NK-92 treated with Interleukin-12 subunit alpha and Interleukin-12 subunit beta, amount 100 ng/mL, for 24 hours (cell line): ENCODE measurements at regions not wholly inside any gene's neighbourhood (a gene's known extent, or its start where the extent isn't known, plus 50 kb on each side); places are given as distances from the start of the nearest gene placed in this dataset.
"Not testable (repeated sequence)": the region's sequence is repeated elsewhere in the genome, so short reads cannot be mapped to it uniquely, and the experiment has no call there.

ENCODE experiments used
- DNase-seq: peaks from one replicate; lab custom pipeline; 2025; lab: John Stamatoyannopoulos, UW

DNA sequence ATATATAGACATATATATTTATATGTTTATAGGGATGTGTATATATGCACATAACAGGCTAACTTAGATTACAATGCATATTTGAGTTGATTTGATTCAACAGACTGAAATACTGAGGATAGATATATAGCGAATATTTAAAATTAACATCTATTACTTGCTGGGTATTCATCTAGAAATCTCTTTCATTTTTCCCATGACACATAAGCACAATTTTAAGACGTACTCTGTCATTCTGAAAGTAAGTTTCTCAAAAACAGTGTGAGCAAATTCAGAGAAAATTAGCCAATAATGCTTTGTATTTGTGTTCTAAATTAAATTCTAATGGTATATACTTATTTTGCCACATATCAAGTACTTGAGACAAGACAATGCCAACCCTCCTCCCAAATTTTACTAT, 907.5 kb upstream of the MDGA2 start:
- DNase-seq = no peak

GRCh38 chr14:48580692-48581091, 905.3 kb upstream of the MDGA2 start:
- no peak for DNase-seq

DNA sequence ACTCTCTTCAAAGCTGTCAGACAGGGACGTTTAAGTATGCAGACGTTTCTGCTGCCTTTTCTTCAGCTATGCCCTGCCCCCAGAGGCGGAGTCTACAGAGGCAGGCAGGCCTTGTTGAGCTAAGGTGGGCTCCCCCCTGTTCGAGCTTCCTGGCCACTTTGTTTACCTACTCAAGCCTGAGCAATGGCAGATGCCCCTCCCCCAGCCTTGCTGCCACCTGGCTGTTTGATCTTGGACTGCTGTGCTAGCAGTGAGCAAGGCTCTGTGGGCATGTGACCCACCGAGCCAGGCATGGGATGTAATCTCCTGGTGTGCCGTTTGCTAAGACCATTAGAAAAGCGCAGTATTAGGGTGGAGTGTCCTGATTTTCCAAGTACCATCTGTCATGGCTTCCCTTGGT, 900.4 kb upstream of the MDGA2 start:
- DNase-seq = no peak

- DNase-seq = no peak
These were observed 893.3 kb upstream of the MDGA2 start for GRCh38 chr14:48568688-48569087.

DNA sequence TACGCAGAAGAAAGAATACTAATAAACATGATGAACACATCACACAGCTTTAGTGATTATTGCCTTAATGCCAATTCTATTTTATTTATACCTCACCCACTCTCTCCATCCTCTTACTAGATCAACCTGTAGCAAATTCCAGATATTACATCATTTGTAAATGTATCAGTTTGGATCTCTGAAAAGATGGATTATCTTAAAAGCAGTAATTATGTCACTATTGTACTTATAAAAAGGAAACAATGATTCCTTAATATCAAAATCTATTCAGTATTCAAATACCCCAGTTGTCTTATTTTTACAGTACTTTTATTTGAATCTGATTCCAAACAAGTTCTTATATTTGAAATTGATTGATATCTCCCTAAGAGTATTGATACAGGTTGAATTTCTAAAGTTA, 892.8 kb upstream of the MDGA2 start:
- DNase-seq = no peak

DNA sequence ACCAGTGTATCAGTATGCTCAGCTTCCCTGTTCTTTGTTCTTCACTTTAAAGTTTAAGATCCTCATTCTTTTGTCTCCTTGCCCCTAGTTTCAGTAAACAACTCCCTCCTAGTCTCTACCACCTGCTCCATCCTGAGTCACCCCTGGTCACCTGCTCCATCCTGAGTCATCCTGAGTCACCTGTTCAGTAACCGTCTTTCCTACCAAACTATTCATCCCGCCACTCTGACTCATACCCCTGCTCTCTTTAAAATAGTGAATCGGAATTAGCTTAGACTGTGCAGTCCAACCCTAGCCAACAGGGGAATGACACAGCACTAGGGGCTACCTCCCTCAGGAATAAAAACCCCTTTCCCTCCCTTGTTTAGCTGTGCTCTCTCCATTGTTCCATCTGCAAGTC, 888.1 kb upstream of the MDGA2 start:
- no peak for DNase-seq

DNA sequence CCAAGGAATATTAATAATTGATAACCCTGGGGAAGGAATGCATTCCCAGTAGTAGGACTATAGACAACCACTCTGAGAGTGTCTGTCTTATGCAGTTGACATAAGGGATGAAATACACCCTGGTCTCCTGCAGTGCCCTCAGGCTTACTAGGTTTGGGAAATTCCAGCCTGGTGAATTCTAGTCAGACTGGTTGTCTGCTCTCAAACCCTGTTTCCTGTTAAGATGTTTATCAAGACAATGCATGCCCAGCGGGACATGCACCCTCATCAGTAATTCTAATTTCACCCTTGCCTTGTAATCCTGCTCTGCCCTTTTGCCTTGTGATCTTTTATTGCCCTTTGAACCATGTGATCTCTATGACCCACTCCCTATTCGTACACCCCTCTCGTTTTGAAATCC, 886.0 kb upstream of the MDGA2 start:
- DNase-seq = not testable (repeated sequence)

DNA sequence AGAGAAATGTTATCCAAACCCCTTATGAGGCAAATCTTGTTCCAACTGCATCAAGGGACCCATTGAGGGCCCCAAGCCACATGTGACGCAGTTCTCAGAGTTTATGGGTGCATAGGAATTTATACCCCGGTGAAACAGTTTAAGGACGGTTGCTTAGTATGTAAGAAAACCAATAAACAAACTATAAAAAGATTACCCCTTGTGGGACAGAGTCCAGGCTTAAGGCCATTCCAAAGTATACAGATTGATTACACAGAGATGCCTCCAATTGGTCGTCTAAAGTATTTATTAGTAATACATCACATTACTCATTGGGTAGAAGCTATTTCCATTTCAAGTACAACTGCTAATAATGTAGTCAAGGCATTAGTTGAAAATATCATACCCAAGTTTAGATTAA, 885.0 kb upstream of the MDGA2 start:
- no peak for DNase-seq

GRCh38 chr14:48553443-48553842, 878.0 kb upstream of the MDGA2 start:
- DNase-seq = no peak

- DNase-seq = no peak
These were observed 871.6 kb upstream of the MDGA2 start for GRCh38 chr14:48546996-48547395.

DNA sequence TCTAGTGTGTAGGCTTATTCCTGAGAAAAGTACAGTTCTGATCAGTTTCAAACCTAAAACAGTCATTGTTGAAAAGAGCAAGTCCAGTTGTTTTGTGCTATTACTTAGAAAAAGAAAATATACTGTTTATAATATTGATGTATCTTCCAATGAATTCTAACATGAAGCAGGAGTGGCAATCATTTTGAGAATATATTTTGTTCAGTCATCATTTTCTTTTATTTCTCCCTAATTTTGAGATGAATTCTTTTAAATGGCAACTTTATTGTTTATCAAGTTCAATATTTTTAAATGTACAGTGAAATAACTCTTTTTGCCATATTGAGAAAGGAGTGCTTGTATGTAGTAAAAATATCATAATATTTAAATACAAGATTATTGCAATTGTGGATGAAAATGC, 862.2 kb upstream of the MDGA2 start:
- DNase-seq = no peak

GRCh38 chr14:48536318-48536717, 860.9 kb upstream of the MDGA2 start:
- no peak for DNase-seq

DNA sequence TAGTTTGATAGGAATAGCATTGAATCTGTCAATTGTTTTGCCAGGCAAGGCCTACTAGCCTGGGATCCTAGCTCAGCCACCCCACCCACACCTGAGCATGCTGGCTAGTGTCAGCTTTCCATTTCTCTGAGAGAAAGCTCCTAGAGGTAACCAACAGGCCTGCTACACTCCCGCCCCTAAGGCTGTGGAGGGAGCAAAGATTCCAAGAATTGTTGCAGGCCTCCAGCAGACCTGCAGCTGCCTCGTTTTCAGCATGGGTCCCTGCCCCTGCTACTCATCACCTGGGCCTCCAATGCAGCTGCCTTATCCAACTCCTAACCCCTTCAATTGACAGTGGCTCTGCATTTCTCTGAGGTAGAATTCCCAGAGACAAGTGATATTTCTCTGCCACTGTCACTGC, 852.4 kb upstream of the MDGA2 start:
- DNase-seq = no peak

- DNase-seq = no peak
These were observed 850.9 kb upstream of the MDGA2 start for GRCh38 chr14:48526307-48526706.

DNA sequence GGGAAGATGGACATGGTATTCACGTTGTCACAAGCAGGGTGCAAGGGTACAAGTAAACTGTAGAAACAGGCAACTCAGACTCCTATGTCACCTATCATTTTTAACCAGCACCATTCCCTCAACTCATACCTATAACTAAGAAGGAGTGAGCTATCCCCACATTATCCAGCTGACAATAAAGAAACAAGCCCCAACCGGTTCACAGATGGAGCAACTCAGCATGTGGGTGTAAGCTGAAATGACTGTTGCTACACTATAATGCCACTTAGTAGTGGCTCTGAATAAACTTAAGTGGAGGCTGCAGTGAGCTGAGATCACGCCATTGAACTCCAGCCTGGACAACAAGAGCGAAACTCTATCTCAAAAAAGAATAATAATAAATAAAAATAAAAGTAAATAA, 829.5 kb upstream of the MDGA2 start:
- no peak for DNase-seq

DNA sequence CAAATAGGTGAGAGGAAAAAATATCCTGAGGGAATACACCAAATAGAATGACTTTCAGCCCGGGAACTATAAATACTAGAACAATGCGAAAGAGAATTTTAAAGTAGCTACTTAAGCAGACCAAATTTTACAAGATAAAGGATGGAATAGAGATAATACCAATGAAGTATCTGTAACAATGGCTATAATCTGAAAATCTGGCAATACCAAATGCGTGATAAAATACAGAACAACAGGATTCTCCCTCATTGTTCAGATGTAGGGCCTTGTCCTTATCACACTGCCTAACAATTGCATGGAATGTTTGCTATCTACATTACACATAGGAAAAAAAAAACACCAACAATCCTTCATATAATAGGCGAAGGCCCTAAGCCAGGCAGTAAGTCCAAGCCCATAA, 815.4 kb upstream of the MDGA2 start:
- DNase-seq = no peak

DNA sequence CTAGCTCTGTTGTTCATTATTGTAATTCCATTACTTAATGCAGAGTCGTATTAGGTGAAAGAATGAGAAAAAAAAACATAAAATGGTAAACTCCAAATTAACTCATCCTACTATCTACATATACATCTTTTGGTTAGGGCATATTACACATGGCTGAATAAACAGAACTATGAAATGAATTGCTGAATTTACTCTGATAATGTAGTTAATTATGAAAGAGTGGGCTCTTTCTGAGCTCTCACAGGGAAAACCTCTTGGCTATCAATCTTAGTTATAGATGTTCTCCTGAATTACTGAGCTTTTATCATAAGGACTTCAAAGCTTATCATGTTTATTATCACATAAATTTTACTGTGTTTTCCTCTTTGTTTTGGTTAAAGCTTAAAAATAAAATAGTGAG, 798.5 kb upstream of the MDGA2 start:
- no peak for DNase-seq

DNA sequence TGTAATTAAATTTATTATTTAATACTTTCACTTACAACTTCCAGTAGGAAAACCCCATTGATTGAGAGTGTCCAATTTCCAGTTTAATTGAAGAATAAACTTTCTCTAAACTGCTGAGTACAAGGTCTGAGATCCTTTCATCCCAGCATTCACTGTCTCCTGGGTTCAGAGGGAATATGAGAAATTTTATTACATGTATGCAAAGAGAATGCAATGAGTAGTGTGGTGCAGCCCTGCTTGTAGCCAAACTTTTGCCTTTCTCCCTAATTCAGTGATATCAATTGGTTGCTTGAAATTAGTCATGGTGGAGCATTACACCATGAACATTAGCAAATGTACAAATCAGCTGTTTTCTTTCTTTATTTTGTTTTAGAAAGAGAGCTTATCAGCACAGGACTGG, 780.6 kb upstream of the MDGA2 start:
- no peak for DNase-seq

GRCh38 chr14:48454887-48455286, 779.5 kb upstream of the MDGA2 start:
- no peak for DNase-seq

DNA sequence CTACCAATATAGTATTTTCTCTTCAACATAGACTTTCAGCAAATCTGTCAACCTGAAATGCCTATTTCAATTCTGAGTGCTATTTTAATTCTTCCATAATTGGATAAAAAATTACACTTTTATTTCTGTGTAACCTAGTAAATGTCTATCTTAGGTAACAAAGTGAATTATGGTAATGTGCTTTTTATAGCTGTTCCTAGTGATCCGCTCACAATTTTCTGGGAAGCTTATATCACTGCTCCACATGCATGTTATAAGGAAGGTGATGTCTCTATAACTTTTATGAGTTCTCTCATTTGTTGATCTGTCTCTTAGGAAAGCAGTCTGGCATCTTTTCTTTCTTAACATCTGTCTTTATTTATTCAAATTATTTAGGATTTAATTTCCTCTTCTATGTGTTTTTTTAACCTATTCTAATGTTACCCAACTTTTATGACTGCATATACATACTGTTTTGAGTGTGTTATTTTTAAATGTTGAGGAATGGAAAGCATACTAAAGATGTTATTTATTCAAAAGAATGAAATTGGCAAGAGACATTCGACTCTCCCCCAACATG, 777.1 kb upstream of the MDGA2 start:
- no peak for DNase-seq

- DNase-seq = no peak
These were observed 759.8 kb upstream of the MDGA2 start for GRCh38 chr14:48435221-48435620.

GRCh38 chr14:48430805-48431204, 755.4 kb upstream of the MDGA2 start:
- no peak for DNase-seq

DNA sequence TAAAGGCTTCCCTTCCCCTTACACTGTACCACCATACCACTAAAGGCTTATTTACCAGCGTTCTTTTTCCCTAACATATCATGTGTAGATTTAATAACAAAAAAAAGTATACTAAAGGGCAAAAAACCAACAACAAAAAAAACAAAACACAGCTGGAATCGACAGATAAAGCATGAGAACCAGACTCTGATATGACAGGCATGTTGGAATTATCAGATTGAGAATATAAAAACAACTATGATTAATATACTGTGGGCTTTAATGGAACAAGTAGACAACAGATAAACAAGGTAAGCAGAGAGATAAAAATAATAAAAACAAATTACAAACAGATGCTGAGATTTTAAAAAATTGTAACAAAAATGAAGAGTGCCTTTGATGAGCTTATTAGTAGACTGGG, 754.1 kb upstream of the MDGA2 start:
- no peak for DNase-seq

DNA sequence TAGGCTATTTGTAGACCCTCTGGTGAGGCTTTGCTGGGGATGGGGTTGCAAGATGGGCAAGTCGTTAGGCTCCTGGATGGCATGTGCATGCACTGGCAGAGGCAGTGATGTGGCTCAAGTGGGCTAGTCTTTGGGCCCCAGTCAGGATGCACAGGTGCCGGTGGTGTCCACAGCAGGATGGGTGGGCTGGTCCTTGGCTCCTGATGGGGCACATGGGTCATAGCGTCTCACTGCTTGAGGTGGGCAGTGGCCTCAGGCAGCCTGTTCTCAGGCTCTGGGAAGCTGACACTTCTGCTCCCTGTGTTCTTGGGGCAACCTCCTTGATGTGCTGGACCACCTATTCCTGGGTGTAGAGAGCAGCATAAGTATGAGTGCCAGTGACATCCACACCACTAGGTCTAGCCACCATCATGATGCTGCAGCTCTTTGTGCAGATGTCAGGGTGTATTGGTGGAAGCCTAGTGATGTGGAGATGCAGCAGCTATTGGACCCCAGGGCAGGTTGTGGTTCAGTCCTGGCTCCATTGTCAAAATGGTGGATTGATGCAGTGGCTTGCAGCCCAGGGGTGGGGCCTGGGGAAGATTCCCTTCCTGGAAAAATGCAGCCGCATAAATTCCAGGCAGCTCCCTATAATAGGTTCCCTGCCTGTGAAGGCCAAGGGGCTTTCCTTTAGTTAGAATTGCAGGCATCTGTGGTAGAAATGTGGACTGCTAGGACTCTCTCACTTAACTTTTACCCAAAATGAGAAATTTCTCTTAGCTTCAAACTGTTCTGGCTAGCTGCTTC, 742.5 kb upstream of the MDGA2 start:
- no peak for DNase-seq
